HG03565 (cell line): ENCODE measurements at regions not wholly inside any gene's neighbourhood (a gene's known extent, or its start where the extent isn't known, plus 50 kb on each side); places are given as distances from the start of the nearest gene placed in this dataset.
"Not testable (repeated sequence)": the region's sequence is repeated elsewhere in the genome, so short reads cannot be mapped to it uniquely, and the experiment has no call there.

Source experiments
- ATAC-seq: cut with Tn5 transposase; IDR thresholded peaks from one replicate; pipeline ENCODE4 v1.9.1; 2021; ENCODE audit warnings: mild to moderate bottlenecking, moderate library complexity; ENCODE audit not compliant: unreplicated experiment

DNA sequence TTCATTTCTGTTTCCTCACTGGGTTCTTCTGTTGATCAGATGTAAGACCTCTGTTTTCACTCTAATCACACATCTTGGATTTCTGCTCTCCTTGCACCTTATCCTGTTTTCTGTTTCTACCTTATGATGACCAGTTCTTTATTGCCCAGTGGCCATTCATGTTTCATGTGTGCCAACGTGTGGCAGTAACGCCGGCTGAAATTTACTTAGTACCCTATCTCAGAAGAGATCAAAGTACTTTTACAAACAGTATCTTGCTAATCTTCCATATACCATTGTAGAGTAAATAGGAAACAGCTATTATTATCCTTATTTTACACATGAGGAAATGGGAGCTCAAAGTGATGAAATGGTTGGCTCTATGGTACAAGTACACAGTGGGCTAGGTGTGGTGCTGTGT, 74.0 kb downstream of the GATA3 start:
- ATAC-seq: no peak

DNA sequence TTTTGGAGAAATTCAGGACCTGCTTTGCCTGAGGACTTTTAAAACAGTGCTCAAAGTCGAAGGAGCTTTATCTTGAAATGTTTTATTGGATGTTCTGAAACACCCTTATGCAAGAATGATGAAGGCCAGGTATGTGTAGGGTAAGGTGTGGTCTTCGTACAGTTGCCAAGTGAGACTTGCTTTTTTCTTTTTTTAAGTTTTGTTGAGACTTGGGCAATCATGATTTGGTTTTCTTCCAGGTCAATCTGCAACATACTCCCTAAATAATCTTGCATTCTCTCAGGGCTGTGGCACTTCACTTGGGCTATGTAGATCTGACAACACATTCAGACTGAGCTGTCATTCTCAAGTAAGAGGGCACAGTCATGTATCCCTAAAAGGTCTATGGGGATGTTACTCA, 75.0 kb downstream of the GATA3 start:
- ATAC-seq: no peak

DNA sequence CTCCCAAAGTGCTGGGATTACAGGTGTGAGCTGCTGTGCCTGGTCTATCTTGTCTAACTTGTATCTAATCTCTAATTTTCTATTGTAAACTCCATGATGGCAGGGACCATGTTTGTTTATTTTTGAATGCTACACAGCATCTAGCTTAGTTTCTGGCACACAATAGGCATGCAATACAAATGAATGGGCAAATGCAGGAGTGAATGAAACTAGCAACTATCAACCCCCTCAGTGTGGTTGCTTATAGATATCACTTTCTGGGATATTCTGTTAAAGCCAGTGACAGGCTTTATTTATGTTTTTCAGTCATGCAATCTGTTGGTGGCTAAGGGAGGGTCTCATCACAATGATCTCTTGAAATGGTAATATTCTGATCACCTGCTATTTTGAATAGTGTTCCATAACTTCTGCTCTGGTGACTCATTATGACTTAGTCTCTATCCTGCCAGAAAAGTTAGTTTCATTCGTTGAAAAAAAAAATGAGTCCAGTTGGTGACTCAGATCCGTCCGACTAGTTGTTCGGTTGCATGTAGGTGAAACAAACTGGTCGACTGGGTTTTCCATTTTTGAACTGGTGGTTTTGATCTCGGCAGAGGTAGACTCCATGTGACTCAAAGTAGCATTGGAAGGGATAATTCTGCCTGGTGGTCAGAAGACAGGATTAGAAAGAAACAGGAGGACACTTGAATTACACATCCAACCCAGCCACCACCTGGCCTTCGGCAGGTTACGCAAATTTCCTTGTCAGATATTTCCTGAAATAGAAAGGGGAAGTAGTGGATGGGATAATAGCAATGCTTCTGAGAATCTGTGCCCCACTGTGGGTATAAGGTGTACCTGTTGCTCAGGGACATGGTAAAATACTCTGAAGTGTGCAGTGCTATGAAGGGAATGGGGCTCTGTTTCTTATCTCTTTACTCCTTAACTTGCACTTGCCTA, 76.8 kb downstream of the GATA3 start:
- ATAC-seq: peak; percentile 46

DNA sequence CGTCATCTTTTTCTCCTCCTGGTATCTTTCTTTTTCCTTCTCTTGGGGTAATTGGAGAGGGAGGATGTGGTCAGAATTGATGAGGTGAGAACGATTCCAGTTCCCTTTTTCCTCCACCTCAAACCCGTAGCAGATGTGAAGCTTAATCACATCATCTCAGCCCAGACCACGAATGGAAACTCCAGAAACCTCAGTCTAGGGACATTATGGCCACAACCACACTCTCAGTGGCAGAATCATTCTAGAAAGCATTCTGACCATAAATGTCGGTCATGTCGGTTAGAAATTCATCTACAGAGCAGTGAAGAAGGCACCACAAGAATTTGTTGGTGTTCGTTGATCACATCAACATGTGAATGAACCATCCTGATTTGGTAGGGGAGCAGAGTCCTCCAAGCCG, 78.7 kb downstream of the GATA3 start:
- ATAC-seq: peak; percentile 47

GRCh38 chr10:8136736-8137135, 82.2 kb downstream of the GATA3 start:
- ATAC-seq: no peak

GRCh38 chr10:8137272-8137681, 82.8 kb downstream of the GATA3 start:
- no peak for ATAC-seq

DNA sequence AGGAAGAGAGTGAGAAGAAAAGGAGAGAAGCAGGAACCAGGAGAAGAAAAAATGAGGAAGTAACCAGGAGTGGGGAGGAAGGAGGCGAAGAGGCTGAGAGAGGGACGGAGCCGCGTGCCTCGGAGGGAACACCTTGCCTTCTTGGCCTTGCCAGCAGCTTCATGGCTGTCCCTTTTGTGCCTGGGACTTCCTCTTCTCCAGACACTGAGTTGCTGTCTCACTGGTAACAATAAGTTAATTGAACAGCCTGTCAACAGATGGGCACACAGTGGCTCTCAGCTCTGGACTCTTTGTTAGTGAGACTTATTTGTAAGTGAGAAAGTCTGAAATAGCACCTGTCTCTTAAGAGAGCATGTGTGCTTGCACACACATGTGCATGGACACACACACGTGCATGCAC, 83.2 kb downstream of the GATA3 start:
- no peak for ATAC-seq

DNA sequence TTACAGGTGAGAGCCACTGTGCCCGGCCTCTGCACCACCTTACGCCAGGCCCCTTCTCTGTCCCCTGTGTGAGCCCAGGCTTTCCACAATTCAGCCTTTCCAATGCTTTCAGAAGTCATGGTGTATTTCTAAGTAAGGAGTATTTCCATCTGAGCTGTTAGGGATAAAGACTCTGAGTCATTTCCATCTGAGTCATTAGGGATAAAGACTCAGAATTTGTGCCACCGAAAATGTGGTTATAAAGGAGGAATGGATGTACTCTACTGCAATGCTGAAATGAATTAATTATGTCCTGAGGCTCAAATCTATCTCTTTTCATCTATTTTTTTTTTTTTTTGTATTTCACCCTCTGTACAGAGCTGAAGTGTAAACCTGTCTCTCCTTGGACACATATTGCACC, 84.0 kb downstream of the GATA3 start:
- no peak for ATAC-seq

DNA sequence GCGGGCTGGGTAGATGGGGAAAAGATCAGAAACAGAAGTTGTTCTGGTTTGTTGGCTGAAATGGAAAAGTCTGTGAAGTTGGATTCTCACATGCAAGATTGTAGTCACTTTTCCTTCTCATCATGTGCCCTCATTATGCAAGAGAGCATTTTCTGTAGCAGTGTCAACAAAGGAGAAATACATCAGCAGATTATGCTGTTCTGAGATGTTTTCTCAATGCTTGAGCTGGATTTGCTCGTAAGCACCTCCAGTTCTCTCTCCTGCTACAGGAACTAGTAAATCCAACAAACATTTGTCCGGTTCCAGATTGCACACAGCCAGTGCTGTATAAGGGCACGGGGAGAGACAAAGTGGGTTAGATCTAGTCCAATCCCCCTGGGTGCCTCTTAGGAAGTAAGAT, 90.0 kb downstream of the GATA3 start:
- no peak for ATAC-seq

DNA sequence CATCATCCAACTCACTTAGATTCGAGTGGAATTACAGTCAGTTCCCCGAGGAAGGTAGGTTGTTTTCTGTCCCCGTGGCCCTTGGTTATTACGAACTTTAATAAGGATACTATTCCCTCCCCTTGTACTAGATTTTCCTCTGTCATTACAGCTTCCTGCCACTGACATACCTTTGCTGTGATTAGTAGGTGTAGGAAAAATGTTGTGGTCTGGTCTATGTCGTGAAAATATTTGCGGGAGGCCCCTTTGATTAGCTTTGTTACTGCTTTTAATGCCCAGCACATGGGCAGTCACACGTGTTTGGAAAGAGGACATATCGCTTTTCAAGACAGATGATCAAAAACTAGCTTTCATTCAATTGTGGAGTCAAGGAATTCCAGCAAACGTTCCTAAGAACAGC, 92.2 kb downstream of the GATA3 start:
- no peak for ATAC-seq

- ATAC-seq: no peak
These were observed 95.5 kb downstream of the GATA3 start for GRCh38 chr10:8149991-8150390.

DNA sequence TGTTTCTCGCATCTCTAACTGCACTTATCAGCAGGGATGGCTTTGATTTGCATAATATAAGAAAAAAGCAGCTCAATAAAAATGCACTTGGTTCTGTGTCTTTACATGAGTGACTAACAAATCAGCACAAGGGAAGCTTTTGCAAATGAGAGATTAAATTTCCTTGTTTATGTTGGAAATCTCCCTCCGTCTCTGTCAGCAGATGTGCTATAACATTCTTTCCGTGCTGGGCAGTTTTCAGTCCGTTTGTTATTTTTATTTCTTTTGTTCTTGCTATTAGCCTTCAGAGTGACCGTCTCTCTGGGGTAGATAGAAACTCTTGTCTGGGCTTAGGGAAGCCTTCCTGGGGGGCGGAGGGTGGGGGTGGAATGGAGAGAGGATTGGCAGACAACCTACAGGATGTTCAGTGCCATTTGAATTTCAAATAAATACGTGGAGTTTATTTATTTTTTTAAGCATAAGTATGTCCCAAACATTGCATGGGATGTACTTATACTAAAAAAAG, 96.0 kb downstream of the GATA3 start:
- ATAC-seq: no peak

DNA sequence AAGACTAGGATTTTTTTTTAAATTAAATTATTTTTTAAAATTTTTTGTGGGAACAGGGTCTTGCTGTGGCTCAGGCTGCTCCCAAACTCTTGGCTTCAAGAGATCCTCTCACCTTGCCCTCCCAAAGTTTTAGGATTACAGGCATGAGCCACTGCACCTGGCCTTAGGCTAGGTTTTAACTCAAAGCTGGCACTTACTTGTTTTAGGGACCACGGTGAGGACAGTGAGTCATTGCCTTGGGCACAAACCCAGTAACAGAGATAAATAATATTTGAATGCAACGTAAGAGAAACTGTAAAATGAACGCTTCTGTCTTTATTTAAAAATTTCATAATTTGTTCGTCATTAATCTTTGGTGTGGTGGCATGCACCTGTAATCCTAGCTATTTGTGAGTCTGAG, 96.6 kb downstream of the GATA3 start:
- no peak for ATAC-seq

GRCh38 chr10:8156918-8157317, 102.4 kb downstream of the GATA3 start:
- no peak for ATAC-seq

- ATAC-seq: no peak
These were observed 103.9 kb downstream of the GATA3 start for GRCh38 chr10:8158193-8159071.

DNA sequence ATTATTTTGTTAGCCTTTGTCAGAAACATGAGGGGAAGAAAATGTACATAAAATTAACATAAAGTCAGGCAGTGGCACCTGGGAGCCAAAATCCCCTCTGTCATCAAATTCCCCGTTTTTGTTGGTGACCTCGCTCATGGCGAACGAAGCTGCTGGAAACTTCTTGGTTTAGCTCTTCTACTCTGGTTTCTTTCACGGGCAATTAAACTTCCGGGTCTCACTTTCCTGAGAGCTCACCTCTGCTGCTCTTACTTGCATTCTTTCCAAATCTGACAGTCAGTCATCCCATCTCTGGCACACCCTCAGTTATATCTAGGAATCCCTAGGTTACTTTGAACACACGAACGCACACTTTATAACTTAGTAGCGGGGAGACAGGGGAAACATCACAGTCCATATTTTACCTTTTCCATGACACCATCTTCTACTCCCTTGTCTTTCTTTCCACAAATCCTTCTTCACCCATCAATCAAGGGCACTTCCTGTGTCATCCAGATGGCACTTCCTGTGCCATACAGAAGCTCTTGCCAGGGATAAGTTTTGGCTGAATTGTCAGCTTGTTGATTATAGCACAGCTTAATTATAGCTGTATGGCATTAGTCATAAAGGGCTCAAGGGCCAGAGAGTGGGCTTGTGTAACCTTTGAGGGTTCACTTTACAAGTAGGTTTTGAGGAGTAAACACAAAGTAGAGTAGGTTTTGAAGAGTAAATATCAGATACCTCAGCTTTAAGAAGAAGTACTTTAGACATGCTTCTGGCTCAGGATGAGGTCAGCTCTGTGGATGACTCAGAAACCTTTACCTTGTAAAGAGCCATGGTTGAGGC, 105.1 kb downstream of the GATA3 start:
- no peak for ATAC-seq

GRCh38 chr10:8163824-8164223, 109.3 kb downstream of the GATA3 start:
- no peak for ATAC-seq

- not testable (repeated sequence) for ATAC-seq
These were observed 110.2 kb downstream of the GATA3 start for GRCh38 chr10:8164640-8165039.

- ATAC-seq: no peak
These were observed 114.3 kb downstream of the GATA3 start for GRCh38 chr10:8168836-8169235.

DNA sequence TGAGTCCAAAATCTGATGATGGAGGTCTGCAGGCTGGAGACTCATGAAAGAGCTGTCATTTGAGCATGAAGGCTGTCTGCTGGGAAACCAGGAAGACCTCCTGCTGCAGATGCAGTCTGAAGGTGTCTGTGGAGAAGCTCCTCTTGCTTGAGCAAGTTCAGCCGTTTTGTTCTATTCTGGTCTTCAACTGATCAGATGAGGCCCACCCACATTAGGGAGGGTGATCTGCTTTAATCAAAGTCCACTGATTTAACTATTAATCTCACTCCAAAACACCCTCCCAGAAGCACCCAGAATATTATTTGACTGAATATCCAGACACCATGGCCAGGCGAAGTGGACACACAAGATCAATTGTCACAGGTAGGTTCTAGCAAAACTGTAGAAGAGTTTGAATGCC, 116.5 kb downstream of the GATA3 start:
- no peak for ATAC-seq

- no peak for ATAC-seq
These were observed 118.1 kb downstream of the GATA3 start for GRCh38 chr10:8172604-8173003.
